ENCODE measurements at regions not wholly inside any gene's neighbourhood (a gene's known extent, or its start where the extent isn't known, plus 50 kb on each side); places are given as distances from the start of the nearest gene placed in this dataset.

GRCh38 chr11:11036848-11037732 is 179.2 kb upstream of the ZBED5 start:
- TF ChIP-seq EZH2 (IDR thresholded peaks at IDR 0.05; ENCODE audit: insufficient read depth, poor library complexity, severe bottlenecking) (no peak), EZH2phosphoT487 (IDR thresholded peaks at IDR 0.05; ENCODE audit: insufficient read depth, low read depth) (no peak)

Measured in GM23248 (cell line).